A673 (cell line): ENCODE measurements at regions not wholly inside any gene's neighbourhood (a gene's known extent, or its start where the extent isn't known, plus 50 kb on each side); places are given as distances from the start of the nearest gene placed in this dataset.

Experiments
- EZH2 ChIP-seq: fragments of 200-600 bp; sonication (generic); IDR thresholded peaks from 2 replicates; pipeline ENCODE4 v1.6.1; 2017; ENCODE audit warnings: borderline replicate concordance, low read depth, mild to moderate bottlenecking, mixed read lengths, antibody characterized with exemption, low read length; ENCODE audit not compliant: poor library complexity, severe bottlenecking
- TF ChIP-seq, protein P1 (sequence below): fragments of 300-800, 200-600 bp; sonication (generic); conservative IDR thresholded peaks from 2 replicates; pipeline ENCODE4 v1.5.1; 2017; ENCODE audit warnings: low read depth, mild to moderate bottlenecking, antibody characterized with exemption, low read length, moderate library complexity, mixed read lengths

DNA sequence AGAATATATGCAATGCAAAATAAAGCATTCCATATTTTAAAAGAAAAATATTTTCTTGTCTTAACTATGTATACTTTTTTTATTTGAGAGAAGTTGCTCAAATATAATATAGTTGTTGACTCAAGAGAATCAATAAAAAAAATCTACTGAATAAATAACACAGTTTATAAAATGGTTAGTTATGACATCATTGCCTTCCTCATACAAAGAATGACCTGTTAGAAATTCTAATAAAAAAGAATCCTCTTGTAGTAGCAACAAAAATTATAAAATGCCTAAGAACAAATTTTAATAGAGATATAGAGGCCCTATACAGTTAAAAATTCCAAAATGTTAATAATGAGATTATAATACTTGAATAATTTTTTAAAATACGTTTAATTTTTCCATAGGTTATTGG, 96.5 kb upstream of the AHI1 start:
- TF ChIP-seq, protein P1, sequence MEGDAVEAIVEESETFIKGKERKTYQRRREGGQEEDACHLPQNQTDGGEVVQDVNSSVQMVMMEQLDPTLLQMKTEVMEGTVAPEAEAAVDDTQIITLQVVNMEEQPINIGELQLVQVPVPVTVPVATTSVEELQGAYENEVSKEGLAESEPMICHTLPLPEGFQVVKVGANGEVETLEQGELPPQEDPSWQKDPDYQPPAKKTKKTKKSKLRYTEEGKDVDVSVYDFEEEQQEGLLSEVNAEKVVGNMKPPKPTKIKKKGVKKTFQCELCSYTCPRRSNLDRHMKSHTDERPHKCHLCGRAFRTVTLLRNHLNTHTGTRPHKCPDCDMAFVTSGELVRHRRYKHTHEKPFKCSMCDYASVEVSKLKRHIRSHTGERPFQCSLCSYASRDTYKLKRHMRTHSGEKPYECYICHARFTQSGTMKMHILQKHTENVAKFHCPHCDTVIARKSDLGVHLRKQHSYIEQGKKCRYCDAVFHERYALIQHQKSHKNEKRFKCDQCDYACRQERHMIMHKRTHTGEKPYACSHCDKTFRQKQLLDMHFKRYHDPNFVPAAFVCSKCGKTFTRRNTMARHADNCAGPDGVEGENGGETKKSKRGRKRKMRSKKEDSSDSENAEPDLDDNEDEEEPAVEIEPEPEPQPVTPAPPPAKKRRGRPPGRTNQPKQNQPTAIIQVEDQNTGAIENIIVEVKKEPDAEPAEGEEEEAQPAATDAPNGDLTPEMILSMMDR = no peak
- no peak for TF ChIP-seq EZH2
